ENCODE measurements at regions not wholly inside any gene's neighbourhood (a gene's known extent, or its start where the extent isn't known, plus 50 kb on each side); places are given as distances from the start of the nearest gene placed in this dataset.

DNA sequence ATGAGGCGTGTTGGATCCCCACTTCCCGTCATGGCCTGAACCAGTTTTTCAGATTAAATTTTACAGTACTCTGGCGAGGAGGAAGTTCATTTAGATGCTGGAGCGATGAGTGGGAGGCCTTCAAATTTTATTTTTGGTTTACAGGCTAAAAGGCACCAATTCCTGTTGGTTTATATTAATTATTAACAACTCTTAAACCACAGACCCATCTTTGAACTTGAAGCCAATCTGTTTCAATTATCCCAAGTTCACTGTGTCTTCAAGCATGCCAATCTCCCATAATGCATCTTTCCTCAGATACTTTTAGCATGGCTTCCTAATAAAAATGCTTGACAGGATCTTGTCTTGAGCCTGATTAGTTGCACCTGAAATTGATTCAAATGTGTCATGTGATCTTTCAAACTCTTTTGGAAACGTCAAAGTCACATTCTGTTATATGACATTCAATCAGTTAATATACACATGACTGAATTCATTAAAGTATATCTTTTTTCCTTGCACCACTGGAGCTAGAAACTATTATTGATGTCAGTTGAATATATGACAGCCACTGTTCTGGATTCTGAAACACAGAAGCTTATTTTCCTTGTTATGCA lies 641.7 kb upstream of the TMEM132C start:
- 70 to 78% (median 74%) methylated on average over 5 of the region's 5 CpGs for WGBS, 4 donors
- TF ChIP-seq, protein P1, sequence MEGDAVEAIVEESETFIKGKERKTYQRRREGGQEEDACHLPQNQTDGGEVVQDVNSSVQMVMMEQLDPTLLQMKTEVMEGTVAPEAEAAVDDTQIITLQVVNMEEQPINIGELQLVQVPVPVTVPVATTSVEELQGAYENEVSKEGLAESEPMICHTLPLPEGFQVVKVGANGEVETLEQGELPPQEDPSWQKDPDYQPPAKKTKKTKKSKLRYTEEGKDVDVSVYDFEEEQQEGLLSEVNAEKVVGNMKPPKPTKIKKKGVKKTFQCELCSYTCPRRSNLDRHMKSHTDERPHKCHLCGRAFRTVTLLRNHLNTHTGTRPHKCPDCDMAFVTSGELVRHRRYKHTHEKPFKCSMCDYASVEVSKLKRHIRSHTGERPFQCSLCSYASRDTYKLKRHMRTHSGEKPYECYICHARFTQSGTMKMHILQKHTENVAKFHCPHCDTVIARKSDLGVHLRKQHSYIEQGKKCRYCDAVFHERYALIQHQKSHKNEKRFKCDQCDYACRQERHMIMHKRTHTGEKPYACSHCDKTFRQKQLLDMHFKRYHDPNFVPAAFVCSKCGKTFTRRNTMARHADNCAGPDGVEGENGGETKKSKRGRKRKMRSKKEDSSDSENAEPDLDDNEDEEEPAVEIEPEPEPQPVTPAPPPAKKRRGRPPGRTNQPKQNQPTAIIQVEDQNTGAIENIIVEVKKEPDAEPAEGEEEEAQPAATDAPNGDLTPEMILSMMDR (IDR thresholded peaks at IDR 0.05): no peak
- no peak for TF ChIP-seq POLR2A (IDR thresholded peaks at IDR 0.05)
- ATAC-seq: no peak

DNA sequence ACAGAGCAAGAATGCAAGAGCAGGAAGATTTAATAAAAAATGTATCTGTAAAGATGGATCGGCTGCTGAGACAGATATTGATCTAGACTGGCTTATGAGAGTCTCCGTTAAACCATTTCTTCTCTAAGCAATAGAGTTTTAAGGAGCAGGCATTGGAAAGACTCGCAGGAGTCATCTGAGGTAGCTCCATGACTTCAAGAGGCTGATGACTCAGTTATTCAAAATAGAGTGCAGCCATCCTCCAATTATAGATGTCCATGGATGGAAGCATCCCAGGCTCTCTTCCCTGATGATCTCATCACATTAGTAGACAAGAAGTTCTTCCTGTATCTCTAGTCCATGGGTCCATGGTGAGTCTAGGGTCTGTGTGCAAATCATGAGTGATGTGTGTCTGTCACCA lies 638.3 kb upstream of the TMEM132C start:
- no peak for DNase-seq
- no peak overlapping the region for H3K4me3 ChIP-seq
- H3K9me3 ChIP-seq: no peaks in the 10 kb centered on the region
- WGBS, 4 donors: 77 to 90% (median 86%) methylated on average over 3 of the region's 3 CpGs
- no peaks in the 10 kb centered on the region for H3K36me3 ChIP-seq
- H3K4me1 ChIP-seq: no peaks in the 10 kb centered on the region
- ATAC-seq: no peak
- no peak overlapping the region for H3K27ac ChIP-seq
- peaks cover 0 to 7% (median 0%) of the 10 kb centered on the region in 9 donors for H3K27me3 ChIP-seq
- intact Hi-C loops (cut with DNase I): no loop called here
- TF ChIP-seq POLR2A (IDR thresholded peaks at IDR 0.05): no peak

More for the DNA sequence above, 641.7 kb upstream of the TMEM132C start:
- Histone ChIP-seq H3K27me3 (peaks cover 0 to 2% (median 0%) of the 10 kb centered on the region in 9 donors), H3K4me1 (no peaks in the 10 kb centered on the region), H3K9me3 (no peaks in the 10 kb centered on the region), H3K36me3 (no peaks in the 10 kb centered on the region), H3K4me3 (no peak overlapping the region), H3K27ac (no peak overlapping the region)
- intact Hi-C loops (cut with DNase I): no loop called here
- no peak for DNase-seq

DNA sequence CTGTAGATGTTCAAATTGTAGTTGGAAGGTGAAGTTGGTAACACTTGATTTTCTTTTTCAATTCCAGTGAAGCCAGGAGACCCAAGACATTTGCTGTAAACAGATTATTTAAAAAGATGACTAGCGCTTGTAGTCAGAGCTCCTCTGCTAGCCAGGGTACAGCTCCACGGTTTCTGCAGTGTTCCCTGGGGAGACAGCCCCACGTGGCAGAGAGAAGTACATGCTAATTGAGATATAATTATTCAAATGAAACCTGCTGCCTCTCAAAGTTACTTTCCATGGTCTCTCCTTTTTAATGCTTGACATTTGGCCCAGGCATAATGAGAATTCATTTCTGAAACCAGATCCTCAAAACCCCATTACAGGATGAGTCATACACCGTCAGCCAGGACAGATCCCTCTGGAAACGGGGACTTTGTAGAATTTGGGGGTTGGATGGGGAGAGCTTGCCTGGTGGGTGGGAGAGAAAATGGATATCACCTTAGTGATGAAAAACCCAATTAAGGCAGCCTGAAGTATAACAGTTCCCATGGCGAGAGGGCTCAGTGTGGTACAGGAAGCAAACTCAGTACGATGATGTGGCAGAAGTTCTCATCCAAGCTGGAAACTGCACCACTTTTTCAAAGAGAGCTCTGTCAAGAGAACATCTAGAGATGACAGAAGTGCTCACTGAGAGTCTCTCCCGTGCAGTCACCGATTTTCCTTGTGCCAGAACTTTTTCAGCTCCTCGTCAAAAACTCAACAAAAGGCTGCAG lies 637.7 kb upstream of the TMEM132C start:
- no peak for ATAC-seq
- Histone ChIP-seq H3K4me1 (no peaks in the 10 kb centered on the region), H3K4me3 (no peak overlapping the region), H3K27ac (no peak overlapping the region), H3K9me3 (no peaks in the 10 kb centered on the region), H3K27me3 (peaks cover 0 to 7% (median 0%) of the 10 kb centered on the region in 9 donors), H3K36me3 (no peaks in the 10 kb centered on the region)
- DNase-seq: no peak
- WGBS, 4 donors: 59 to 66% (median 63%) methylated on average over 10 of the region's 10 CpGs
- intact Hi-C loops (cut with DNase I): no loop called here
- TF ChIP-seq, protein P1 (IDR thresholded peaks at IDR 0.05): no peak
- TF ChIP-seq POLR2A (IDR thresholded peaks at IDR 0.05): no peak

DNA sequence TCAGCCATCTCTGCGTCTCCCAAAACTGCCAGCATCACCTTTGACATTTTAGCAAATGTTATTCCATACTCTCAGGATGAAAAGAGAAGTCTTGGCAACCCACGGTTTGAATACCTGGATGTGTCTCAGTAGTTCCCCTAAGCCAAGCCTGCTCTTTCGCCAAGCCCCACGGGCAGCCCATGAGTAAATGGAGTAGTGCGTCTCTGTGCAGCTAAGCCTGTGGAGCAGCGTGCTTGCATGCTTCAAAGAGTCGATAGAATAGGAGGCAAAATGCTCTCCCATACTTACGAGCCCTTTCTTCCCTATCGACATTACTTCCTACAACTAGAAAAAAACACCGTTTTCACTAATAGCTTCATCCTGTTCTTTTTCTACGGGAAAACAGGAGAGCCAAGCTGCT lies 634.5 kb upstream of the TMEM132C start:
- Histone ChIP-seq H3K9me3 (no peaks in the 10 kb centered on the region), H3K27me3 (peaks cover 0 to 7% (median 0%) of the 10 kb centered on the region in 9 donors), H3K36me3 (no peaks in the 10 kb centered on the region), H3K4me3 (no peak overlapping the region), H3K4me1 (no peaks in the 10 kb centered on the region), H3K27ac (no peak overlapping the region)
- DNase-seq (no peak), ATAC-seq (no peak)
- intact Hi-C loops (cut with DNase I): no loop called here
- WGBS, 4 donors: 78 to 89% (median 87%) methylated on average over 11 of the region's 11 CpGs
- no peak for TF ChIP-seq POLR2A (IDR thresholded peaks at IDR 0.05)
- TF ChIP-seq, protein P1 (IDR thresholded peaks at IDR 0.05): no peak

All from heart left ventricle (tissue), 16 donors.